CD14-positive monocyte (primary cell): ENCODE measurements at regions not wholly inside any gene's neighbourhood (a gene's known extent, or its start where the extent isn't known, plus 50 kb on each side); places are given as distances from the start of the nearest gene placed in this dataset.

Source experiments
- DNase-seq, 3 donors: peaks; one replicate each; pipeline ENCODE4 v3.0.0-alpha.2; 2011 to 2022
- H2AFZ ChIP-seq: 2 replicates; pipeline ENCODE4 v1.6.0; 2012; ENCODE audit warnings: mild to moderate bottlenecking, low read depth, low read length, inconsistent platforms; ENCODE audit not compliant: insufficient read depth, poor library complexity, severe bottlenecking
- H3K27ac ChIP-seq, 2 donors: 1 replicate in 1 of 2; 2 replicates in 1 of 2; pipeline ENCODE4 v1.5.1; 2012 to 2013; ENCODE audit warnings: low read length in 2 of 2, control low read depth in 1 of 2, inconsistent platforms in 1 of 2, low read depth in 1 of 2, mild to moderate bottlenecking in 1 of 2
- H3K27me3 ChIP-seq, 2 donors: one replicate each; pipeline versions ENCODE4 v1.6.0 to v1.6.1; 2011 to 2013; ENCODE audit warnings: low read length in 2 of 2; ENCODE audit not compliant: control insufficient read depth in 2 of 2, insufficient read depth in 2 of 2
- H3K36me3 ChIP-seq, 2 donors: replicated peaks in 1 of 2; 1 replicate in 1 of 2; 2 replicates in 1 of 2; pipeline versions ENCODE4 v1.5.1 to v1.6.1; 2012 to 2013; ENCODE audit warnings: low read length in 2 of 2, control low read depth in 1 of 2, inconsistent platforms in 1 of 2, mild to moderate bottlenecking in 1 of 2; ENCODE audit not compliant: insufficient read depth in 2 of 2, control insufficient read depth in 1 of 2
- H3K4me1 ChIP-seq, 2 donors: 1 replicate in 1 of 2; 2 replicates in 1 of 2; pipeline versions ENCODE4 v1.5.1 to v1.6.1; 2012 to 2013; ENCODE audit warnings: low read length in 2 of 2, control low read depth in 1 of 2, inconsistent platforms in 1 of 2, mild to moderate bottlenecking in 1 of 2, moderate library complexity in 1 of 2; ENCODE audit not compliant: insufficient read depth in 2 of 2, control insufficient read depth in 1 of 2
- H3K4me2 ChIP-seq: replicated peaks from 2 replicates; pipeline ENCODE3; 2012; ENCODE audit warnings: low read length, moderate library complexity, mild to moderate bottlenecking; ENCODE audit not compliant: poor library complexity, severe bottlenecking; ENCODE audit errors: extremely low read depth
- H3K4me3 ChIP-seq, 3 experiments: fragments of 200-600 bp in 1 of 3; sonication (generic) in 1 of 3; replicated peaks in 1 of 3; 1 replicate in 2 of 3; 2 replicates in 1 of 3; pipeline ENCODE4 v1.5.1; 2011 to 2013; ENCODE audit warnings: low read length in 3 of 3, mild to moderate bottlenecking in 3 of 3, control low read depth in 2 of 3, low read depth in 2 of 3, inconsistent platforms in 1 of 3, moderate library complexity in 1 of 3
- H3K79me2 ChIP-seq: 2 replicates; pipeline ENCODE4 v1.6.0; 2012; ENCODE audit warnings: mild to moderate bottlenecking, control low read depth, inconsistent platforms, low read length, moderate library complexity; ENCODE audit not compliant: insufficient read depth
- H3K9ac ChIP-seq: 2 replicates; pipeline ENCODE4 v1.6.0; 2017; ENCODE audit warnings: low read length, mild to moderate bottlenecking; ENCODE audit not compliant: insufficient read depth, poor library complexity, severe bottlenecking
- H3K9me3 ChIP-seq, 2 donors: replicated peaks in 1 of 2; 1 replicate in 1 of 2; 2 replicates in 1 of 2; pipeline versions ENCODE4 v1.5.1 to v1.6.1; 2012 to 2013; ENCODE audit warnings: low read length in 2 of 2, control low read depth in 1 of 2; ENCODE audit not compliant: control insufficient read depth in 1 of 2, insufficient read depth in 1 of 2
- H4K20me1 ChIP-seq: 2 replicates; pipeline ENCODE4 v1.6.0; 2012; ENCODE audit warnings: mild to moderate bottlenecking, low read length, control low read depth, moderate library complexity; ENCODE audit not compliant: insufficient read depth
- H3K27ac Mint-ChIP-seq, 7 donors: one replicate each; pipeline ENCODE4 v1.8.0; 2020; ENCODE audit warnings: mild to moderate bottlenecking in 7 of 7, mixed read lengths in 7 of 7, moderate library complexity in 6 of 7, inconsistent platforms in 2 of 7
- H3K27me3 Mint-ChIP-seq, 3 donors: one replicate each; pipeline ENCODE4 v1.8.0; 2021 to 2022; ENCODE audit warnings: low read depth in 3 of 3, mild to moderate bottlenecking in 3 of 3, mixed read lengths in 3 of 3, moderate library complexity in 3 of 3, inconsistent platforms in 1 of 3
- H3K36me3 Mint-ChIP-seq, 2 donors: one replicate each; pipeline ENCODE4 v1.8.0; 2020; ENCODE audit warnings: mixed read lengths in 2 of 2, inconsistent platforms in 1 of 2, mild to moderate bottlenecking in 1 of 2
- H3K4me1 Mint-ChIP-seq: one replicate; pipeline ENCODE4 v1.8.0; 2020; ENCODE audit warnings: mild to moderate bottlenecking, mixed read lengths
- H3K4me3 Mint-ChIP-seq, 2 donors: one replicate each; pipeline ENCODE4 v1.8.0; 2020; ENCODE audit warnings: mild to moderate bottlenecking in 2 of 2, mixed read lengths in 2 of 2, moderate library complexity in 1 of 2
- H3K9me3 Mint-ChIP-seq, 7 donors: one replicate each; pipeline ENCODE4 v1.8.0; 2020 to 2022; ENCODE audit warnings: mixed read lengths in 7 of 7, mild to moderate bottlenecking in 6 of 7, moderate library complexity in 6 of 7, inconsistent platforms in 2 of 7
- CTCF ChIP-seq: fragments of 200-600 bp; IDR thresholded peaks from one replicate; pipeline ENCODE4 v1.8.0; 2022; ENCODE audit warnings: antibody characterized with exemption, mild to moderate bottlenecking
- WGBS: methylation state at CpG from one replicate; pipeline ENCODE4 v1.1.5; 2013; ENCODE audit warnings: missing lambda C conversion rate; ENCODE audit not compliant: insufficient coverage; 5-methylcytosine and 5-hydroxymethylcytosine counted together
- intact Hi-C, 2 donors: fragments of 100-400 bp; cut with micrococcal nuclease; formaldehyde crosslinking; loops; one replicate each; pipeline versions ENCODE4 v1.15.0 to v1.15.1; 2023

GRCh38 chr16:6146874-6147425 lies 1049.4 kb upstream of the EEF2KMT start:
- Histone ChIP-seq H3K36me3 (no peaks in the 10 kb centered on the region), H3K4me1 (no peaks in the 10 kb centered on the region), H2AFZ (no peak overlapping the region), H3K27ac (no peak overlapping the region), H3K4me2 (no peak overlapping the region), H3K9ac (no peak overlapping the region), H3K27me3 (no peaks in the 10 kb centered on the region), H3K79me2 (no peaks in the 10 kb centered on the region), H4K20me1 (no peaks in the 10 kb centered on the region), H3K4me3 (no peak overlapping the region), H3K9me3 (peaks cover 13 to 14% of the 10 kb centered on the region in 2 donors)
- Mint-ChIP-seq H3K4me3 (no peak overlapping the region), H3K27me3 (peaks cover 0 to 2% (median 0%) of the 10 kb centered on the region in 3 donors), H3K27ac (no peak overlapping the region), H3K4me1 (no peaks in the 10 kb centered on the region), H3K9me3 (peaks cover 3 to 15% (median 11%) of the 10 kb centered on the region in 7 donors), H3K36me3 (no peaks in the 10 kb centered on the region)
- 63% methylated on average over 4 of the region's 9 CpGs for WGBS
- no peak for DNase-seq
- intact Hi-C loops = no loop called here
- TF ChIP-seq CTCF = no peak

- Mint-ChIP-seq H3K4me3 (no peak overlapping the region), H3K27me3 (peaks cover 0 to 2% (median 0%) of the 10 kb centered on the region in 3 donors), H3K36me3 (no peaks in the 10 kb centered on the region), H3K9me3 (peaks cover 3 to 15% (median 13%) of the 10 kb centered on the region in 7 donors), H3K4me1 (no peaks in the 10 kb centered on the region), H3K27ac (no peak overlapping the region)
- H3K36me3 ChIP-seq = no peaks in the 10 kb centered on the region
- no peak overlapping the region for H3K9ac ChIP-seq
- no peaks in the 10 kb centered on the region for H3K4me1 ChIP-seq
- H2AFZ ChIP-seq = no peak overlapping the region
- H4K20me1 ChIP-seq = no peaks in the 10 kb centered on the region
- no peak overlapping the region for H3K4me3 ChIP-seq
- intact Hi-C loops = no loop called here
- H3K9me3 ChIP-seq = peaks cover 13 to 14% of the 10 kb centered on the region in 2 donors
- no peaks in the 10 kb centered on the region for H3K27me3 ChIP-seq
- no CpG with 5 or more reads among the region's 2 CpGs for WGBS
- H3K79me2 ChIP-seq = no peaks in the 10 kb centered on the region
- no peak overlapping the region for H3K27ac ChIP-seq
- H3K4me2 ChIP-seq = no peak overlapping the region
- DNase-seq = no peak
- TF ChIP-seq CTCF = no peak
Measured at GRCh38 chr16:6146356-6146755, 1048.8 kb upstream of the EEF2KMT start.
